Keratinocyte (primary cell): ENCODE measurements at regions not wholly inside any gene's neighbourhood (a gene's known extent, or its start where the extent isn't known, plus 50 kb on each side); places are given as distances from the start of the nearest gene placed in this dataset.

ENCODE experiments used
- CTCF ChIP-seq, 3 experiments: IDR thresholded peaks in 1 of 3; conservative IDR thresholded peaks in 1 of 3; optimal IDR thresholded peaks in 1 of 3; 2 replicates in 2 of 3; 3 replicates in 1 of 3; pipeline versions ENCODE3 to v1.5.1; 2011; ENCODE audit warnings: low read length in 3 of 3, mild to moderate bottlenecking in 3 of 3, moderate library complexity in 2 of 3, control low read depth in 1 of 3, inconsistent platforms in 1 of 3; ENCODE audit not compliant: insufficient read depth in 2 of 3; ENCODE audit errors: extremely low read depth in 1 of 3
- EZH2 ChIP-seq: IDR thresholded peaks from one replicate; pipeline ENCODE4 v1.6.1; 2012; ENCODE audit warnings: inconsistent platforms, mild to moderate bottlenecking, low read length, moderate library complexity

GRCh38 chr15:53133255-53133850, 343.2 kb upstream of the ONECUT1 start:
- TF ChIP-seq EZH2 (no peak), CTCF (optimal IDR thresholded peaks at IDR 0.05 in 1 of 3, IDR thresholded peaks at IDR 0.05 in 1 of 3, conservative IDR thresholded peaks at IDR 0.05 in 1 of 3; ENCODE audit: extremely low read depth in 1 of 3, insufficient read depth in 2 of 3, low read length in 3 of 3) (no peak)
